ENCODE measurements at regions not wholly inside any gene's neighbourhood (a gene's known extent, or its start where the extent isn't known, plus 50 kb on each side); places are given as distances from the start of the nearest gene placed in this dataset.

- no peak for DNase-seq
Observed at GRCh38 chr14:100674897-100675619, 51.6 kb upstream of the DLK1 start.

GRCh38 chr14:100675699-100676684 is 50.7 kb upstream of the DLK1 start:
- DNase-seq, result no peak

All from NCI-H510A (cell line).